HCT116 (cell line): ENCODE measurements at regions not wholly inside any gene's neighbourhood (a gene's known extent, or its start where the extent isn't known, plus 50 kb on each side); places are given as distances from the start of the nearest gene placed in this dataset.

Source experiments
- ATAC-seq: fragments of 200-7000 bp; cut with Tn5 transposase; 2 replicates; pipeline ENCODE4 v1.9.1; 2020; ENCODE audit warnings: mild to moderate bottlenecking, moderate library complexity
- BruUV-seq: library from RNA; stranded (reverse); fragments of 400-500 nt; replicated peaks from 2 replicates; lab custom pipeline; 2021; lab: Mats Ljungman, UMichigan
- CTCF ChIA-PET: fragments of 300-600 bp; sonication (Branson Sonifier 250); formaldehyde crosslinking; loops from one replicate; lab custom pipeline; 2021; ENCODE audit warnings: antibody characterized with exemption; lab: Charles Lee
- POLR2A ChIA-PET: fragments of 300-600, 350-600 bp; sonication (Branson Sonifier 250); formaldehyde crosslinking; loops from one replicate; lab custom pipeline; 2021; ENCODE audit warnings: antibody characterized with exemption; lab: Charles Lee
- RAD21 ChIA-PET, 2 experiments: fragments of 300-600 bp; sonication (Branson Sonifier 250); formaldehyde crosslinking; loops; one replicate each; lab custom pipeline; 2023; ENCODE audit warnings: low total read pairs in 2 of 2; ENCODE audit not compliant: uncharacterized antibody in 2 of 2, unreplicated experiment in 2 of 2, low non-redundant PET in 1 of 2; lab: Charles Lee
- DNase-seq: peaks from one replicate; pipeline ENCODE4 v3.0.0-alpha.2; 2010; ENCODE audit warnings: low read depth, low spot score
- H2AFZ ChIP-seq: fragments of 200-600 bp; shearing (Covaris generic), sonication (generic); 2 replicates; pipeline ENCODE4 v1.6.1; 2017; ENCODE audit warnings: low read depth, mixed run types, mixed read lengths, antibody characterized with exemption, low read length; ENCODE audit not compliant: poor library complexity, severe bottlenecking
- H3K27ac ChIP-seq: 2 replicates; pipeline ENCODE4 v1.5.1; 2012; ENCODE audit warnings: low read depth, low read length
- H3K27me3 ChIP-seq: fragments of 200-600 bp; sonication (generic); 2 replicates; pipeline ENCODE4 v1.6.1; 2016; ENCODE audit warnings: mixed run types, low read length, mixed read lengths; ENCODE audit not compliant: insufficient read depth
- H3K36me3 ChIP-seq, 2 experiments: fragments of 200-500 bp in 1 of 2; fragments of 200-600 bp in 1 of 2; sonication (Bioruptor generic) in 1 of 2; sonication (generic) in 1 of 2; 2 replicates each; pipeline versions ENCODE4 v1.5.1 to v1.6.1; 2014 to 2016; ENCODE audit warnings: low read length in 2 of 2, inconsistent platforms in 1 of 2, mixed read lengths in 1 of 2, mixed run types in 1 of 2; ENCODE audit not compliant: insufficient read depth in 2 of 2, control insufficient read depth in 1 of 2
- H3K4me1 ChIP-seq, 2 experiments: fragments of 200-600 bp in 1 of 2; sonication (generic) in 1 of 2; 2 replicates each; pipeline versions ENCODE4 v1.5.1 to v1.6.1; 2012 to 2017; ENCODE audit warnings: low read length in 2 of 2, inconsistent platforms in 1 of 2, mild to moderate bottlenecking in 1 of 2, mixed read lengths in 1 of 2, mixed run types in 1 of 2, moderate library complexity in 1 of 2; ENCODE audit not compliant: insufficient read depth in 2 of 2, control insufficient read depth in 1 of 2
- H3K4me2 ChIP-seq: fragments of 200-600 bp; sonication (generic); 2 replicates; pipeline ENCODE4 v1.6.1; 2017; ENCODE audit warnings: mixed run types, low read length, mixed read lengths
- H3K4me3 ChIP-seq, 2 experiments: fragments of 200-600 bp in 1 of 2; sonication (generic) in 1 of 2; replicated peaks in 1 of 2; 2 replicates each; pipeline ENCODE4 v1.5.1; 2011 to 2016; ENCODE audit warnings: low read length in 2 of 2, control low read depth in 1 of 2, low read depth in 1 of 2, mild to moderate bottlenecking in 1 of 2, mixed read lengths in 1 of 2, mixed run types in 1 of 2
- H3K79me2 ChIP-seq: fragments of 200-600 bp; sonication (generic); 2 replicates; pipeline ENCODE4 v1.6.1; 2017; ENCODE audit warnings: mild to moderate bottlenecking, mixed run types, low read length, moderate library complexity, mixed read lengths; ENCODE audit not compliant: insufficient read depth
- H3K9ac ChIP-seq: fragments of 200-600 bp; sonication (generic); 2 replicates; pipeline ENCODE4 v1.6.1; 2016; ENCODE audit warnings: low read length, mixed read lengths
- H3K9me2 ChIP-seq: fragments of 200-600 bp; sonication (generic), shearing (Covaris generic); 2 replicates; pipeline ENCODE4 v1.6.1; 2017; ENCODE audit warnings: mixed run types, mild to moderate bottlenecking, moderate library complexity; ENCODE audit not compliant: insufficient read depth
- H3K9me3 ChIP-seq, 2 experiments: fragments of 200-500 bp in 1 of 2; fragments of 200-600 bp in 1 of 2; sonication (Bioruptor generic) in 1 of 2; sonication (generic) in 1 of 2; 2 replicates each; pipeline ENCODE4 v1.6.1; 2014 to 2017; ENCODE audit warnings: low read length in 2 of 2, mixed read lengths in 2 of 2, inconsistent platforms in 1 of 2, low read depth in 1 of 2, mild to moderate bottlenecking in 1 of 2, mixed run types in 1 of 2, moderate library complexity in 1 of 2; ENCODE audit not compliant: control insufficient read depth in 1 of 2, insufficient read depth in 1 of 2
- H4K20me1 ChIP-seq: fragments of 200-600 bp; sonication (generic), shearing (Covaris generic); 2 replicates; pipeline ENCODE4 v1.6.1; 2017; ENCODE audit warnings: mixed run types, mild to moderate bottlenecking, moderate library complexity; ENCODE audit not compliant: insufficient read depth
- CBX3 ChIP-seq: IDR thresholded peaks from 2 replicates; pipeline ENCODE4 v1.6.1; 2012; ENCODE audit warnings: low read depth
- CEBPB ChIP-seq: IDR thresholded peaks from 2 replicates; pipeline ENCODE4 v1.6.1; 2012; ENCODE audit warnings: low read depth
- POLR2A ChIP-seq: IDR thresholded peaks from 2 replicates; pipeline ENCODE4 v1.7.0; 2011; ENCODE audit warnings: borderline replicate concordance; ENCODE audit not compliant: insufficient read depth, insufficient read length; ENCODE audit errors: extremely low read depth
- RAD21 ChIP-seq: IDR thresholded peaks from 2 replicates; pipeline ENCODE4 v1.6.1; 2012; ENCODE audit warnings: low read depth, mild to moderate bottlenecking
- SIN3A ChIP-seq: IDR thresholded peaks from 2 replicates; pipeline ENCODE4 v1.6.1; 2012; ENCODE audit warnings: low read depth
- SP1 ChIP-seq: IDR thresholded peaks from 2 replicates; pipeline ENCODE4 v1.6.1; 2012; ENCODE audit warnings: low read depth
- SRF ChIP-seq: IDR thresholded peaks from 2 replicates; pipeline ENCODE4 v1.6.1; 2012; ENCODE audit warnings: low read depth
- TCF7L2 ChIP-seq: IDR thresholded peaks from 2 replicates; pipeline ENCODE4 v1.7.0; 2011; ENCODE audit warnings: borderline replicate concordance, inconsistent platforms; ENCODE audit not compliant: insufficient read depth, insufficient read length; ENCODE audit errors: extremely low read depth
- YY1 ChIP-seq: IDR thresholded peaks from 2 replicates; pipeline ENCODE4 v1.6.1; 2011; ENCODE audit warnings: low read length, low read depth, moderate library complexity, mild to moderate bottlenecking; ENCODE audit not compliant: insufficient replicate concordance; ENCODE audit errors: extremely low read depth
- ZNF274 ChIP-seq: fragments of 200-500 bp; sonication (Bioruptor generic); IDR thresholded peaks from 2 replicates; pipeline ENCODE4 v1.6.1; 2014; ENCODE audit warnings: mild to moderate bottlenecking, low read depth, low read length, inconsistent platforms
- intact Hi-C: fragments of 100-400 bp; cut with micrococcal nuclease; formaldehyde crosslinking; loops from 2 replicates; pipeline ENCODE4 v1.10.0; 2022

DNA sequence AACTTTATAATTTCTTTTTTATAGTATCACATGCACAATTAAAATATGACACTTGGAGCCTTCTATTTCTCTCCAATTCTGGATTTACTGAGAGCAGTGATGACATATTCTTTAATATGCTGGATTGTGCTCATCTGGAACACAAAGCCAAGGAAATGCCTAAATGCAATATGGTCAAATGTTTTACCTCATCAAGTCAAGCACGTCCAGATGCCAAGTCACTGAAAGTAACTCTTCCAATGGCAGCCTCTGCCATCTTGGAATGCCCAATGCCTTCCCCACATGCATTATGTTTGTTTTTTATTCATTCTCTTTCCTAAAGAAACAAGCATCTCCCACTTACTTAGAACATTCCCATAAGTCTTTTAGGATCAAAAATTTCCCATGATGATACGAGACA is 189.8 kb downstream of the TMX3 start (continued):
- TF ChIP-seq TCF7L2 (no peak), POLR2A (no peak), SIN3A (no peak), ZNF274 (no peak), SRF (no peak)

DNA sequence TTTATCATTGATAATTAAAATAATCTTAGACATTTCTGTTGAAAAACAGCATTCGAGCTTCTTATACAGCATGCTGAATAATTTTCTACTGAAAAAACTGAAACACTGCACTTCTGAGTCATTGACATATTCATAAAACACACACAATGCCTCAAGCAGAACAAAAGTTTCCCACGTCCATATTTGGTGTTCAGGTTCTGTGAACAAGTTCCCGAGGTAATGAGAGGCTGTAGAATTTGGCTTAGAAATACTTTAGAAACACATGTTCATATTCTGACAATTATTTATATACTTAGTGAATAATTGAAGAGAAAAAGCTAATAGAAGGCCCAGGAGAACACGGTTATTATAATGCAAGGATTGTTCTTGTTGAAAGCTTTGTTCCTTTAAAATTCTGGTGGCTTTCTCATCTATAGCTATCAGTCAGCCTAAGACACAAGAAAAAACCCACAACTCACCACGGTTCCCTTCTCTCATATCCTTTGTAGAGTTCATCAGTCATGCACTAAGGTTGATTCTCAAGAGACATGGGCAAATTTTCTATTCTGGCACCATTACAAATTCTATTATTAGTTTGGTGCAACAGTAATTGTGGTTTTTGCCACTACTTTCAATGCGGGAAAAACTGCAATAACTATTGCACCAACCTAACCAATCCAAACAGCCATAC is 194.4 kb downstream of the TMX3 start:
- CTCF ChIA-PET: no interaction called here
- intact Hi-C loops: no loop called here
- Histone ChIP-seq H3K4me2 (no peak overlapping the region), H2AFZ (no peak overlapping the region), H3K4me3 (no peak overlapping the region), H3K27me3 (no peaks in the 10 kb centered on the region), H3K79me2 (no peaks in the 10 kb centered on the region), H3K9me3 (peaks cover 5 to 9% of the 10 kb centered on the region in 2 experiments; a peak in 2 of 4 replicates), H3K9me2 (no peaks in the 10 kb centered on the region), H3K36me3 (no peaks in the 10 kb centered on the region; a peak in 1 of 4 replicates), H3K4me1 (no peaks in the 10 kb centered on the region), H3K9ac (no peak overlapping the region), H4K20me1 (no peaks in the 10 kb centered on the region), H3K27ac (no peak overlapping the region)
- POLR2A ChIA-PET: no interaction called here
- no TSS peak for BruUV-seq
- ATAC-seq (no peak), DNase-seq (no peak)
- TF ChIP-seq SRF: no peak
- TF ChIP-seq CBX3: no peak
- no peak for TF ChIP-seq YY1
- no peak for TF ChIP-seq SP1
- no peak for TF ChIP-seq RAD21
- TF ChIP-seq CEBPB: no peak
- RAD21 ChIA-PET: no interaction called here
